ENCODE measurements at regions not wholly inside any gene's neighbourhood (a gene's known extent, or its start where the extent isn't known, plus 50 kb on each side); places are given as distances from the start of the nearest gene placed in this dataset.

DNA sequence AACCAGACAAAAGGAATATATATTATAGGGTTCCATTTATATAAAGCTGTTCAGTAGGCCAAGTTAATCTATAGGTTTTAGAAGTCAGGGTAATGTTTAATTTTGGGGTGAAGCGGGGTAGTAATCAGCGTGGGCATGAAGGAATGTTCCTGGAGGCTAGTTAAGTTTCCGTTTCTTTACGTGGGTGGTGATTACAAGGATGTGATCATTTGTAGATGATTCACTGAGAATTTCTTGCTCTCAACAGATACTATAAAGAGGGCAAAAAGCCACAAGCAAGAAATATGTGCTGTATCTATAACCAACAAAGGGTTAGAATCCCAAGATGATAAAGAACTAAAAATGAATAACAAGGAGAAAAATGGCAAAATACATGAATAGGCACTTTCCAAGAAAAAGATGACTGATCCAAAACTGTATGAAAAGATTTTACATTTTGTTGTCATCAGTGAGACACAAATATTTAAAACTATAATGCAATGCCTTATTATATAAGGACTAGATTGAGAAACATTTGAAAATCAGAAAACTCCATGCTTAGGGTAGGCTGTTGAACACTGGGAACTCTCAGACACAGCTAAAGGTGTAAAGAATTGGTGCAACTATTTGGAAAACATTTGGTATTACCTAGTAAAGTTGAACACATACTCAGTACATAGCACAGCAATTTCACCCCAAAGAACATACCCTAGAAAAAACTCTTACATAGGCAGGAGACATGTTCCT, 224.3 kb upstream of the S1PR3 start:
- TF ChIP-seq, protein P1, sequence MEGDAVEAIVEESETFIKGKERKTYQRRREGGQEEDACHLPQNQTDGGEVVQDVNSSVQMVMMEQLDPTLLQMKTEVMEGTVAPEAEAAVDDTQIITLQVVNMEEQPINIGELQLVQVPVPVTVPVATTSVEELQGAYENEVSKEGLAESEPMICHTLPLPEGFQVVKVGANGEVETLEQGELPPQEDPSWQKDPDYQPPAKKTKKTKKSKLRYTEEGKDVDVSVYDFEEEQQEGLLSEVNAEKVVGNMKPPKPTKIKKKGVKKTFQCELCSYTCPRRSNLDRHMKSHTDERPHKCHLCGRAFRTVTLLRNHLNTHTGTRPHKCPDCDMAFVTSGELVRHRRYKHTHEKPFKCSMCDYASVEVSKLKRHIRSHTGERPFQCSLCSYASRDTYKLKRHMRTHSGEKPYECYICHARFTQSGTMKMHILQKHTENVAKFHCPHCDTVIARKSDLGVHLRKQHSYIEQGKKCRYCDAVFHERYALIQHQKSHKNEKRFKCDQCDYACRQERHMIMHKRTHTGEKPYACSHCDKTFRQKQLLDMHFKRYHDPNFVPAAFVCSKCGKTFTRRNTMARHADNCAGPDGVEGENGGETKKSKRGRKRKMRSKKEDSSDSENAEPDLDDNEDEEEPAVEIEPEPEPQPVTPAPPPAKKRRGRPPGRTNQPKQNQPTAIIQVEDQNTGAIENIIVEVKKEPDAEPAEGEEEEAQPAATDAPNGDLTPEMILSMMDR (conservative IDR thresholded peaks at IDR 0.05; ENCODE audit: low read length): no peak
- no peak for TF ChIP-seq EZH2phosphoT487 (IDR thresholded peaks at IDR 0.05; ENCODE audit: borderline replicate concordance, low read depth, low read length)

Data from OCI-LY7 (cell line).